ENCODE measurements at regions not wholly inside any gene's neighbourhood (a gene's known extent, or its start where the extent isn't known, plus 50 kb on each side); places are given as distances from the start of the nearest gene placed in this dataset.
A peak's percentile ranks its signal among the peaks of the same experiment; 100 is the strongest.
"Not testable (repeated sequence)": the region's sequence is repeated elsewhere in the genome, so short reads cannot be mapped to it uniquely, and the experiment has no call there.

DNA sequence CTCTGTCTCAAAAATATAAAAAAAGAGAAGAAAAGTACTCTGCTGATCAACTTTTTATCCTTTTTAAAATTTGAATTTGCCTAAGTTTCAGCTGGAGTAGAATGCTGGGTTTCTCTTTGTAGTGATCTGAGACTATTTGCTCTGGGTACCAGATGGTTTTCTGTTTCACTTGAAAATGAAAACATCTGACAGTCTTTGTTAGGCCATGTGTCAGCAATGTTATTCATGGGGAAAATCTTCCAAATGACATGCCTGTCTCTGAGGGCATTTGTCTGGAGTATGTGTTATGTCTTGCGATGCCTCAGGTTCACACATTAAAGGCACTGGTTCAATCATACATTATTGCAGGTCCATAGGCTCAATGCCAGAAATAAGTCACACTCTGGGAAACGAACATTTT lies 175.3 kb upstream of the TMEM229A start:
- no peak for DNase-seq

DNA sequence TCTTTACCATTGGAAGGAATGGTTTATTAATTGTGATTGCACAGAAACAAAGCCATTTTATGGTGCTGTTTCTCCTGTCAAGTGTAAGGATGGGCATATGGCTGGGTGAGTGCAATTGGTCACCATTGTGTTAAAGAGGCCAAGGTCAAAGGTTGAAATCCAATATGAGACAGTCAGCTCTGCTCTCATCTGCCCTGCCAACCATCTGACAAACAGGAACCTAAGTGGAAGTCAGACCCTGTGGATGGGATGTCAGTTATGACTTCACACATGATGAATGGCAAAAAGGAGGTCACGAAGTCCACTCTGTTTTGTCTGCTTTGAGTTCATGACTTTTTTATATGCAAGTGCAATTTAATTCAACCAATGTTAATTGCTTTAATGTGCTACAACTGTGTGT lies 172.7 kb upstream of the TMEM229A start:
- DNase-seq: no peak

DNA sequence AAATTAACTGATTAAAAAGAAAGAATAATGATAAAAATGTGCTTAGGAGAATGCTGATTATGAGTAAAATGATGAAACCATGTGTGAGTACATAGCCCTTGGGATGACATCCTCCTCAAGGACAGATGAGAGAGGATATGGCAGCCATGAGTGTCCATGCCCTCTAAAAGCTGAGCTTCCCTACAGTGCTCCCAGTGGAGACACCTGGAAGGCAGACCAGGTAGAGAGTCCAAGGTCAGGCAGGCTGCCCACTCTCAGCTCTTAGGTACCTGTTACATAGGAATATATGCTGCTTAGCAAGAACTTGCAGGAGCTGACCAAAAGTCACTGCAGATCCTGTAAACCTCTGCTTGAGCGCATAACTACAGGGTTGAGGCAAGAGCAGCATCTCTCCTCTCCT lies 169.7 kb upstream of the TMEM229A start:
- no peak for DNase-seq

DNA sequence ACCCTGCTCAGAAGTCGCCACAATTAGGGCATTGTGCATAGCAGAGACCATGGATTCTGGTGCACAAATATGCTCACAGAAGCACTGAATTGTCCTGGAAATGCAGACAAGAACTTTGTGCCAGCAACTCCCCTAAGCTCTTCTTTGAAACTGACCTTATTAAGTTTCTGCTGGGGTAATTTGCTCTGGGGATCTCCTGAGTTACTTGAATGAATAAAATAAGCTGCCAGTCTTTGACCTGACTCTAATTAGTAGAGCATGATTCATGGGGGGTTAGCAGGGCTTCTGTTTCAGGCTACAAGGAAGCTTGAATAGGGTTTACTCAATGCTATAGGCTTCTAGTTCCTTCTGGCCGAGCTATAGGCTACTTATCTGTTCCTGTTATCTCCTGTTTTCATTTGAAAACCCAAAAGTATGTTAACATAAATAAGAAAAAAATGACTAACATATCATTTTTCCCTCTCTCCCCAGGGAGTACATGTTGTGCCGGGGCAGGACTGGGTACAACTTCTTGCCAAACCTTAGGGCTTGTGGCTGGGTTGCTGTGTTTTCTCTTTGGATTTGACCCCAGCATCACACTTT lies 169.0 kb upstream of the TMEM229A start:
- DNase-seq: no peak

DNA sequence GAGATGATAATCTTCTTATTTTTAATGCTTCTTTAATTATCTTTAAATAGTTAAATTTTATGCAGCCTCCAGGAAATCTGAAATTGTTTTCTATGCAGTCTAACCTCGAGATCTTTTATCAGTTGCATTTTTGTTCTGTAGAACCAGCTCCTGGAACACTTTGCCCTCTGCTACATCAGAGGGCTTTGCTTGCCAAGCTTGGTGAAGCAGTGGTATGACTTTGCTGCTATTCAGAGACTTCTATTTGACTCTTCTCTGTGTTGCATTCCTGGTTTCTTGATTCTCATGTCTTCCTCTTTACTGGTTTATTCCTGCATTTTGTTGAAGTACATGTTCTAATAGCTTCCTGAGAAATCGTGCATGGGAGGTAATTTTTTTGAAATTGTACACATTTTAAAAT lies 163.7 kb upstream of the TMEM229A start:
- no peak for DNase-seq

DNA sequence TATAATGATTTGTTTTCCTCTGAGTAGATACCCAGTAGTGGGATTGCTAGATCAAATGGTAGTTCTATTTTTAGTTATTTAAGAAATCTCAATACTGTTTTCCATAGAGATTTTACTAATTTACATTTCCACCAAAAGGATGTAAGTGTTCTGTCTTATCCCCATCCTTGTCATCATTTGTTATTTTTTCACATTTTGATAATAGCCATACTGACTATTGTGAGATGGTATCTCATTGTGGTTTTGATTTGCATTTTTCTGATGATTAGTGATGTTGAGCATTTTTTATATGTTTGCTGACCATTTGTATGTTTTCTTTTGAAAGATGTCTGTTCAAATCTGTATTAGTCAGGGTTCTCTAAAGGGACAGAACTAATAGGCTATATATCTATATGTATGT lies 160.0 kb upstream of the TMEM229A start:
- no peak for DNase-seq

DNA sequence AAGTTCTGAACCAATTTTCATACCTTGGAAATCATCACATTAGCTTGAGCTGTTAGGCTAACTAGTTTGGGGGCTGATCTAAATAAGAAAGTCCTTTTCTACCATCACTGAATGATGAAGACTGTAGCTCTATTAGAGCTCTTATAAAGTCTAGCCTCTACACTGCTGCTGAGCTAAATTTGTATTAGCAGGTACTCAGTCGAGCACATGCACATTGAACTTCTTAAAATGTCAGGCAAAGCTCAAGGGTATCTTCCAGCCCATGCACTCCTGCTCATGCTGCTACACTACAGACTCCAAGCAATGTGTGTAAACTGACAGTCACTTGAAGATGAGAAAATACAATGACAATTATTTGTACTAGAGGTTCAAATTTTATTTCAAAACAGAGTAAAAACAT lies 158.8 kb upstream of the TMEM229A start:
- DNase-seq: no peak

DNA sequence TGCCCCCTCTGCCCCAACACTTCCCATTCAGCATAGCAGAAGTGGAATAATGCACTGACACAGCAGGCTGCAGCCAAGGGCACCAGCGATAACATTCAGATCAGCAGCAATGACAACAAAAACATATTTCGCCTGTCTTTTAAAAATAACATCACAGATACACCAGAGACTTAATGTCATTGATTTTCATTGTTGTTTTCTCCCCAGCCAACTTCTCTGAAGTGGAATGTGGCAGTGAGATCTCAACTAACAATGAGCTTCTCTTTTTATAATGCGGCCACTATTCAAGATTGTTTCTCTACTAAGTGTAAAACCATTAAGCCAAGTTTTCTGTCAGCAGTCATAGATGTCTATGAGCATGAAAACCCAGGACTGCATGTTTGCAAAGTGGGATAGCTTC lies 158.2 kb upstream of the TMEM229A start:
- DNase-seq: no peak

DNA sequence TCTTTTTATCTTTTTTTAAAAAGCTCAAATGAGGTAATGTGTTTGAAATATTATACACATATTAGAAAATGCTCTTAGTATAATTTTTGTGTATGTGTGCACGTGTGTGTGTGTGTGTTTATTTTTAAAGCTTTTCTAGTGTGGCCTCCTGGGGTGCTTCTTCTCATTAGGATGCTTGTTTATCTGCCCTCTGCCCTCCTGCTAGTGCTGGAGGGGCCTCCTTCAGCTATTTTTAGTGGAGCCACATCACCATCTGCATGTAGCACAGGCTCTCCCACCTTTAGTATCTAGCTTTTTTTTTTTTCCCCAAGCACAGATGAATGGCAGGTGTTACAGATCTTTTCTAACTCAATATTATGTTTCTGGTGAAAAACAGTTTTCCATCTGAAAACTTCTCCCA lies 155.7 kb upstream of the TMEM229A start:
- DNase-seq: no peak

DNA sequence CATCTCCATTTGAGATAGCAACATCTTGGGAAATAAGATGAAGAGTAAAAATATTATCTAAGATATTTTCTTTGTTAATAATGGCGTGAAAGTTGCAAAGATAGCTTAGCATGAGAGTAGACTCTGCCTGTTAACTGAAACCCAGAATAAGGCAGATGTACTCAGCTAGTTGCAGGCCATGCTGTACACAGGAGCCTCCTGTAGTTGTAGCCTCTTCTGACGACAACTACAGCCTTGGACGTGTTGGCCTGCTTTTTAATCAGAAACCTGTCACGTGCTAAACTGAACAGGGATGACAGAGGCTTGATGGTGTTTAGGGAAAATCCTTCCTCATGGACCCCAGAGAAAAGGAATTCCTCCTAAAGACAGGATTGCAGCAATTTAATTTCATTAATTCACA lies 155.1 kb upstream of the TMEM229A start:
- DNase-seq: no peak

DNA sequence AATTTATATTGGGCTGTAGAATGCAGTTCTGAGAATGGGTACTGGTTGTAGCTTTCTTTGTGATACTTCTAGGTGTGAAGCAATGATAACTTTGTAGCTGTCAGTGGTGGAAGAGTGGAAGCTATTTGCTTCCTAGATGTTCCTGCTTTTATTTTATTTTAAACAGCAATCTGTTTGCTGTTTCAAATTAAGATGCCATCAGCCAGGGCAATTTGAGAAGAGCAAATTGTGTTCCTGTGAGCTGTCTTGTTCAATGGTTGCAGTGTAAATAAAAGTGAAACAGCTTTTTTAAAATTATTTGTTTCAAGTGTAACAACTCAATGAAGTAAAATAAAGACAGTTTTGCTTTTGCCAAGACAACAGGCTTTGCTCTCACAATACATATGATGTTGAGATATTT lies 150.8 kb upstream of the TMEM229A start:
- no peak for DNase-seq

DNA sequence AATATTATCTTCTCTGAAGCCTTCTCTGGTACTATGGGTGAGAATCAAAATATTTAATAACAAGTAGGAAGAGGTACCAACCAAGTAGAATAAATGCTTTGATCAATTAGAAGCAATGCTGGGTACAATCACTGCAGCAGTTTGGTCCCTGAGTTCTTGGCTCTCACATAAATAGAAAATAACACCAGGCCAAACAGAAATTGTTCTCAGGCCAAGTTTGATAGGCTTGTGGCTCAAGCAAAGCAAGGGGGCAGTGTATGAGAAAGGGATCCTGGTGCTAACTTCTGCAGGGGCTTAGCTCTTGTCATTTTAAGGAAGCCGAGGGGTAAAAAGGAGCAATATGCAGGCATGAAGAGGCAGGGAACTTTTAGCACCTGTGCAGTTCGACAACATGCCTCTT lies 146.8 kb upstream of the TMEM229A start:
- DNase-seq: no peak

DNA sequence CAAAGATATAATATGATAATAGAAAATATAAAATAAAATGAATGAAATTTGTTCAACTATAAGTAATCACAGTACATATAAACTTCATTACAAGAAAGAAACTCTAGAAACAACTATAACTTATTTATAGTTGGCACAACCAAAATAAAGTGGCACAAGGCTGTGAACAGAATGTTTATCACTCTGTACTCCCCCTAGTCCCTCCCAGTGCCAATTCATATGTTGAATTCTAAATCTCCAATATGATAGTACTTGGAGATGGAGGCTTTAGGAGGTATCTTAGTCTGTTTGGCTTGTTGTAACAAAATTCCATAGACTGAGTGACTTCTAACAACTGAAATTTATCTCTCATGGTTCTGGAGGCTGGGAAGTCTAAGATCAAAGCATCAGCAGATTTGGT lies 145.0 kb upstream of the TMEM229A start:
- no peak for DNase-seq

DNA sequence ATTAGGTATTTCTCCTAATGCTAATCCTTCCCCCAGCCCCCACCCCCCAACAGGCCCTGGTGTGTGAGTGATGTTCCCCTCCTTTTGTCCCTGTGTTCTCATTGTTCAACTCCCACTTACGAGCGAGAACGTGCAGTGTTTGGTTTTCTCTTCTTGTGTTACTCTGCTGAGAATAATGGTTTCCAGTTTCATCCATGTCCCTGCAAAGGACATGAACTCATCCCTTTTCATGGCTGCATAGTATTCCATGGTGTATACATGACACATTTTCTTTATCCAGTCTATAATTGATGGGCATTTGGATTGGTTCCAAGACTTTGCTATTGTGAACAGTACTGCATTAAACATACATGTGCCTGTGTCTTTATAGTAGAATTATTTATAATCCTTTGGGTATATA lies 138.9 kb upstream of the TMEM229A start:
- not testable (repeated sequence) for DNase-seq

DNA sequence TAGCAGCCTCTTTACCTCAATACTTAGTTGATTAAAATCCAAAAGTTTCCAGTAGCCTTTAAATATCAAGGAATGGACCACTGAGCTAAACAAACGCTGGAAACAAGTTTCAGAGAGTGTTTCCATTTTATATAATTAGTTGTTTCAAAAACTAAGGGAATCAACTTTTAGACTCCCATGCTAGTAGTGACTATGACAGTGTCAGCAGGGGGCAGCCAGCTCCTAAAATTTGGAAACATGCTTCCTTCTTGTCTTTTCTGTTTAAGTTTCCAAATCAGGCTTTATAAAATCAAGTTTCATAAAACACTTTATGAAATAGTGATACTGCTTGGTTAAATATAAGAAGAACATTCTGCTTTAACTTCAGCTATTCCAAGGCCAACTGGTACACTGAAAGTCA lies 138.2 kb upstream of the TMEM229A start:
- no peak for DNase-seq

DNA sequence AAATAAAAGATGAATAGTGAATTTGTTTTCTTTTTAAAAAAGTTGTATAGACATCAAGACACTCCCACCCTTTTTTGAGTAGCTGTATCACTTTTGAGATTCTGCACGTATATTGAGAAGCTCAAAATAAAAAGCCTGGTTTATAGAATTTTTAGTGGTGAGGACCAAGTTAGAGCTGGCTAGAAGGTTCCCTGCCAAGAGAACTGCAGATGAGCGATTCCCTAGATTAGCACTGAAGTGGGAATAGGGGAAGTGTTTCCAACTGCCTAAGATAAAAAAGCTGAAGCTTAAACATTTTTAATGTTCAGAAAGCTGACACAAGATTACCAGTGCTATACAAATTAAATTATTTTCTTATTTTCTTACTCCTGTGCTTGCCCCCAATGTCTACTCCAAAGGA lies 135.7 kb upstream of the TMEM229A start:
- DNase-seq: no peak

DNA sequence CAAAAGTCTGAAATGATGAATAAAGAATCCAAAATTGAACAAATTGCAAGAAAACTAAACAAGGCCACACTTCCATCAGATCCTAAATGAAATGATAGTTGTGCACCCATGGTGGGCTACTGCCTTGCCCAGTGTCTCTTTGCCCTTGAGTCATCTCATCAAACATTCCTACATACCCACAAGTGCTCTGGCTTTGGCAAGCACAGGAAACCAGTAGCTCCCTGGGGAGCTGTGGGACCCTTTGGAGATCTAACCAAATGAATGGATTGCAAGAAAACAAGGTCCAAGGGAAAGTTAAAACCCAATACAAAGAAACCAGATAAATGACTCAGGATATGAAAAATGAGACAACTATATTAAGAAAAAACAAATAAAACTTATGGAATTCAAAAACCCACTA lies 129.8 kb upstream of the TMEM229A start:
- DNase-seq: no peak

DNA sequence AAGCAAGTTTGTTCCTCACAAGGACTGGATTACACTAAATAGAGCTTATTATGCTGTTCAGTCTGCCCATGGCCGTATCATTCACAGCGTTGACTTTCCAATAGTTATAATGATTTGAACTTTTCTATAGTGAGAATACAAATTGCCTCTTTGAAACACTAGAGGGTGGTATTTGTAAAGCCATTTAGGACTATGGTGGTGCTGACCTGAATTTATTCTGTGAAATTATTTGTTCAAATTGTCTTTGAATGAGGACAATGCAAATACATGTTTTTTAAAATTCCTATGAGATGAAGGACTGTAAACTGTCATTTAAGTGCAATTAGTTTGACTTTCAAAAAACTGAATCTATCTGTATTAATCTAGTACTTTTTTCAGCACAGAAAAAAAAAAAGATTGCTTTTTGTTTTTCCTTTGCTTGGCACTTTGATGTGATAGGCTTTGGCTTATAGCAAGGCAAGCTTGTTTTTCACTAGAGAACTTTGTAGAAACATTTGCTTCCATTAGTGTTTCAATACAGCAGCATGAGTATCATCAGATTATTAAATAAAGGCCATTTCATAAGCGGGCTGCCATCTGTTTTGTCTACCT lies 122.7 kb upstream of the TMEM229A start:
- DNase-seq: peak in 1 of 5 experiments; percentile 1

DNA sequence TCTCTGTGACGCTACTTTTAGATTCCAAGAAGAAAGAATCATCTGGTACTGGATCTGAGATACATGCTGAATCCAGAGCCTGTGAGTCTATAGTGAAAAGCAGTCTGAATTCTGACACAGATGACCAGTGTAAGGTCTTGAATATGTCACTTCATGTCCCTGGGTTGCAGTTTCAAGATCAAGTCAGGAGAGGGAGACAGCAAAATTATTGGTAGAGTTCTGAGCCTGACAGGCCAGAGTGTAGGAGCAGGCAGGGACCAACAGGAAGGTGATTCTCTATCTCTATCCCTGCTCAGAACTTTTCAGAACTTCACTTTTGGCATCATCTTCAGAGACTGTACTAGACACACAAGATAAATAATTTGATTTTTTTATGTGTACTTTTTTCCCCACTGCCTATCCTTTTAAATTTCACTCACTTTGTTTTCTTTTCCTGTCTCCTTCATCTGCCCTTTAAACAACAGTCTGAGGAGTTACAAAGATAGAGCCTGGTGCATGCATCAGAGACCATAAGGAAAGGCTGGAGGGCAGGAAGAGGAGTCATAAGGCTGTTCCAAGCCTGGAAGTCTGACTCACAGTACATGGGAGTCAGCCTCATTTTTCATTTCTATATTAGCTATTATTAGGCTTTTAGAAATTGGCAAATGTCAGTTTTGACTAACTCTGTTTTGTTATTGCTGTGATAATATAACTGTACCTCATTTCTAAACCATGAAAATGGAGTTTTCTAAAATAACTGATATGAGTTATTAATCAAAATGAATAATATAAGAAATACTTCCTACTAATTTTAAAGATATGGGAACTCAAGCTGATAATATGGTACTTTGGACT lies 120.2 kb upstream of the TMEM229A start:
- peak in 1 of 5 experiments; percentile 1 for DNase-seq

DNA sequence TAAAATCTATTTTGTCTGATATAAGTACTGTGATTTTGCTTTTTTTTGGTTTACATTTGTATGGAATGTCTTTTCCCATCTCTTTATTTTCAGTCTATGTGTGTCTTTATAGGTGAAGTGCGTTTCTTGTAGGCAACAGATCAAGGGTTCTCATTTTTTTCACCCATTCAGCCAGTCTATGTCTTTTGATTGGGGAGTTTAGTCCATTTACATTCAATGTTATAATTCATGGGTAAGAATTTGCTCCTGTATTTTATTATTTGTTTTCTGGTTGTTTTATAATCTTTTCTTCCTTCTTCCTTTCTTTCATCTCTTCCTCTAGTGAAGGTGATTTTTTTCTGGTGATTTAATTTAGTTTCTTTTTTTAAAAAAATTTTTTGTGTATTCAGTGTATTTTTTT lies 104.8 kb upstream of the TMEM229A start:
- DNase-seq: no peak

DNA sequence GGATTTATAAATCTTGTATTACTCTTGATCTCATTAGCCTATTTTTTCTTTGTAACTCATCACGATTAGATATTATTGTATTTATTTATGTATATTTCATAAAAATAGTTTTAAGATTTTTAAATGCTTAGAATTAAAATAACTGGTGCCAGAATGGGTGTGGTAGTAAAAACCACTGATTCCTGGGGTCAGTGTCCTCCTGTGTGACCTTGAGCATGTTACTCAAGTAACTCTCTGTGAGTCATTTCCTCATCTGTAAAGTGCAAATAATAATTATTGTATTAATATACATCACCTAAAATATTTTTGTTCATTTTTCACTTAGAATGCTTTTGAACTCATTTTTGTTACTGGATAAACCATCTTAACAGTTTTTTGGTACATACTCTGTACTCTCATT lies 91.3 kb upstream of the TMEM229A start:
- DNase-seq: no peak

DNA sequence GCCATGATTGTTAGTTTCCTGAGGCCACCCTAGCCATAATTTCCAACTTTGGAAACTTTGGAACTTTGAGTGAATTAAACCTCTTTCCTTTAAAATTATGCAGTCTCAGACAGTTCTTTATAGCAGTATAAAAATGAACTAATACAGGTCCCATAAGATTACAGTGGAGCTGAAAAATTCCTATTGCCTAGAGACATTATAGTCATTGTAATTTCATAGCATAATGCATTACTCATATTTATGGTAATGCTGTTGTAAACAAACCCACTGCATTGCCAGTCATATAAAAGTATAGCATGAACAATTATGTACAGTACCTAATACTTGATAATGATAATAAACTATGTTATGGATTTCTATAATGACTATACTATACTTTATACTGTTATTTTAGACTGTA lies 88.0 kb upstream of the TMEM229A start:
- DNase-seq: no peak

DNA sequence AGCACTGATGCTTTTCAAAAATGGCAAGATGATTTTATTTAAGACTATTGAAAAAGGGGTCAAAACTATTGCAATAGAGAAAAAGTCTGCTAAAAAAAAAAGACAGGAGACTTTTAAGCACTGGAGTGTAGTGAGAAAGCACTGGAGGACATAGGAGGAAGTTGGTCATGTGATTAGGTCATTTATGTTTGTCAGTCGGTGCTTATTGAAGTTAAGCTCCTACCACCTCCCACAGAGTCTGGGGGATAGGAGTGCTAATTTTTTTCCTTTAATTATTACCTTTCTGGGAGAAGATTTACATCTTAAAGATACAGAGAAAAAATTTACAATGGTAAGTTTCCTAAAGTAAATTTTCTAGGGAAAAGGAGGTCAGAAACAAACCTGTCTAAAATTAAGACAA lies 80.2 kb upstream of the TMEM229A start:
- DNase-seq: no peak

DNA sequence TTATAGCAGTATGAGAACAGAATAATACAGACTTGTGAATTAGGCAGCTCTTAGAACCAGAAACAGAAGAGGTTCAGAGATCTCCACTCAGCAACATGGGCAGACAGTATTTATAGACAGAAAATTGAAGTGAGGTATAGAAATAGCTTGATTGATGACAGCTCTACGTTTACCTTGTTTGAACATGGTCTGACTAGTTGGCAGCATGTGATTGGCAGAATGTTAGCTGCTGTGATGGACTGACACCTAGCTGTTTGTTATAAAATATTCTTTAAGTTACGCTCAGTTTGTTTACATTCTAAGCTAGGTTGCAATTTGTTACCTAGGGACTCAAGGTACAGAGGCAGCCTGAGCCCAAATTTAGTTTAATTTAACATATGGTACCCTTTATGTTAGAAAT lies 73.7 kb upstream of the TMEM229A start:
- DNase-seq: no peak
